ENCODE measurements at regions not wholly inside any gene's neighbourhood (a gene's known extent, or its start where the extent isn't known, plus 50 kb on each side); places are given as distances from the start of the nearest gene placed in this dataset.
"Not testable (repeated sequence)": the region's sequence is repeated elsewhere in the genome, so short reads cannot be mapped to it uniquely, and the experiment has no call there.

- no peak for DNase-seq
Measured at GRCh38 chr10:81288544-81288943, 586.5 kb upstream of the NRG3 start.

GRCh38 chr10:81297292-81297691 is 577.7 kb upstream of the NRG3 start:
- DNase-seq, result no peak

- DNase-seq, result no peak
Measured at GRCh38 chr10:81303656-81304055, 571.3 kb upstream of the NRG3 start.

GRCh38 chr10:81306971-81307782 is 567.8 kb upstream of the NRG3 start:
- DNase-seq, result no peak

- no peak for DNase-seq
Measured at GRCh38 chr10:81309041-81309552, 565.9 kb upstream of the NRG3 start.

GRCh38 chr10:81314471-81314870 is 560.5 kb upstream of the NRG3 start:
- DNase-seq, result no peak

GRCh38 chr10:81315026-81315425 is 560.0 kb upstream of the NRG3 start:
- DNase-seq, result no peak

- DNase-seq, result no peak
Measured at GRCh38 chr10:81348003-81348402, 527.0 kb upstream of the NRG3 start.

- DNase-seq, result no peak
Measured at GRCh38 chr10:81367132-81367531, 507.9 kb upstream of the NRG3 start.

GRCh38 chr10:81386817-81387216 is 488.2 kb upstream of the NRG3 start:
- DNase-seq, result no peak

- no peak for DNase-seq
Measured at GRCh38 chr10:81403451-81403850, 471.5 kb upstream of the NRG3 start.

GRCh38 chr10:81405399-81405798 is 469.6 kb upstream of the NRG3 start:
- no peak for DNase-seq

GRCh38 chr10:81414038-81414437 is 461.0 kb upstream of the NRG3 start:
- DNase-seq, result no peak

GRCh38 chr10:81426722-81427121 is 448.3 kb upstream of the NRG3 start:
- no peak for DNase-seq

- DNase-seq, result no peak
Measured at GRCh38 chr10:81428456-81429134, 446.4 kb upstream of the NRG3 start.

GRCh38 chr10:81439445-81439844 is 435.5 kb upstream of the NRG3 start:
- no peak for DNase-seq

GRCh38 chr10:81441624-81442023 is 433.4 kb upstream of the NRG3 start:
- not testable (repeated sequence) for DNase-seq

- no peak for DNase-seq
Measured at GRCh38 chr10:81444242-81444929, 430.6 kb upstream of the NRG3 start.

- DNase-seq, result no peak
Measured at GRCh38 chr10:81450651-81451050, 424.3 kb upstream of the NRG3 start.

GRCh38 chr10:81472927-81473470 is 402.0 kb upstream of the NRG3 start:
- no peak for DNase-seq

- DNase-seq, result no peak
Measured at GRCh38 chr10:81473755-81474154, 401.2 kb upstream of the NRG3 start.

GRCh38 chr10:81479316-81479715 is 395.7 kb upstream of the NRG3 start:
- no peak for DNase-seq

GRCh38 chr10:81496626-81497025 is 378.4 kb upstream of the NRG3 start:
- DNase-seq, result no peak

Measured in NCI-H1436 treated with DMSO at 0.1 percent for 48 hours (cell line).